Endothelial cell of umbilical vein (primary cell): ENCODE measurements at regions not wholly inside any gene's neighbourhood (a gene's known extent, or its start where the extent isn't known, plus 50 kb on each side); places are given as distances from the start of the nearest gene placed in this dataset.

Source experiments
- BruUV-seq: library from RNA; stranded (reverse); fragments of 400-500 nt; replicated peaks from 2 replicates; lab custom pipeline; 2021; lab: Mats Ljungman, UMichigan
- CTCF ChIA-PET: fragments of 300-600, 350-600 bp; sonication (Branson Sonifier 250); formaldehyde crosslinking; loops from one replicate; lab custom pipeline; 2021; ENCODE audit warnings: antibody characterized with exemption, inconsistent platforms; lab: Charles Lee
- POLR2A ChIA-PET: fragments of 300-600, 350-600 bp; sonication (Branson Sonifier 250); formaldehyde crosslinking; loops from one replicate; lab custom pipeline; 2021; ENCODE audit warnings: antibody characterized with exemption, inconsistent platforms; lab: Charles Lee
- DNase-seq: peaks from one replicate; pipeline ENCODE4 v3.0.0-alpha.2; 2011; ENCODE audit warnings: low read depth, low spot score
- FAIRE-seq: peaks from 2 replicates; lab custom pipeline; 2011; peaks lifted over from hg19 to GRCh38; lab: Jason Lieb, UNC
- H2AFZ ChIP-seq: 2 replicates; pipeline ENCODE4 v1.6.0; 2012; ENCODE audit warnings: low read depth, low read length, control low read depth, inconsistent platforms
- H3K27ac ChIP-seq: 2 replicates; pipeline ENCODE4 v1.5.1; 2011; ENCODE audit warnings: low read depth, mild to moderate bottlenecking, control low read depth, low read length, moderate library complexity; ENCODE audit not compliant: insufficient read depth
- H3K27me3 ChIP-seq, 2 experiments: 2 replicates each; pipeline versions ENCODE4 v1.6.0 to v1.6.1; 2011; ENCODE audit warnings: low read length in 2 of 2, mixed read lengths in 1 of 2; ENCODE audit not compliant: control insufficient read depth in 2 of 2, insufficient read depth in 2 of 2
- H3K36me3 ChIP-seq, 2 experiments: 2 replicates in 1 of 2; 3 replicates in 1 of 2; pipeline ENCODE4 v1.5.1; 2011; ENCODE audit warnings: low read length in 2 of 2, mild to moderate bottlenecking in 1 of 2, moderate library complexity in 1 of 2; ENCODE audit not compliant: control insufficient read depth in 2 of 2, insufficient read depth in 2 of 2; ENCODE audit errors: extremely low read depth in 1 of 2
- H3K4me1 ChIP-seq: 3 replicates; pipeline ENCODE4 v1.5.1; 2011; ENCODE audit warnings: mild to moderate bottlenecking, low read length; ENCODE audit not compliant: control insufficient read depth, insufficient read depth; ENCODE audit errors: extremely low read depth
- H3K4me2 ChIP-seq: 2 replicates; pipeline ENCODE4 v1.6.1; 2011; ENCODE audit warnings: low read length, control low read depth, mixed read lengths; ENCODE audit not compliant: insufficient read depth
- H3K4me3 ChIP-seq, 3 experiments: fragments of 200-600 bp in 1 of 3; sonication (generic), shearing (Covaris generic) in 1 of 3; replicated peaks in 1 of 3; 2 replicates each; pipeline ENCODE4 v1.5.1; 2011 to 2016; ENCODE audit warnings: control low read depth in 3 of 3, low read length in 3 of 3, mild to moderate bottlenecking in 2 of 3, inconsistent platforms in 1 of 3, low read depth in 1 of 3, moderate library complexity in 1 of 3; ENCODE audit not compliant: insufficient read depth in 1 of 3
- H3K79me2 ChIP-seq: 2 replicates; pipeline ENCODE4 v1.6.0; 2012; ENCODE audit warnings: low read length, inconsistent platforms; ENCODE audit not compliant: control insufficient read depth, insufficient read depth
- H3K9ac ChIP-seq: replicated peaks from 2 replicates; pipeline ENCODE3; 2011; ENCODE audit warnings: low read length, control low read depth; ENCODE audit not compliant: insufficient read depth; ENCODE audit errors: extremely low read depth
- H3K9me1 ChIP-seq: replicated peaks from 3 replicates; pipeline ENCODE4 v1.6.0; 2011; ENCODE audit warnings: mild to moderate bottlenecking, low read length; ENCODE audit not compliant: control insufficient read depth, insufficient read depth; ENCODE audit errors: extremely low read depth
- H3K9me3 ChIP-seq: replicated peaks from 2 replicates; pipeline ENCODE4 v1.5.1; 2012; ENCODE audit warnings: low read length, inconsistent platforms; ENCODE audit not compliant: control insufficient read depth, insufficient read depth
- H4K20me1 ChIP-seq: replicated peaks from 2 replicates; pipeline ENCODE3; 2011; ENCODE audit warnings: mild to moderate bottlenecking, low read length; ENCODE audit not compliant: control insufficient read depth, insufficient read depth; ENCODE audit errors: extremely low read depth
- EZH2 ChIP-seq: IDR thresholded peaks from 2 replicates; pipeline ENCODE4 v1.6.1; 2012; ENCODE audit warnings: borderline replicate concordance, low read depth, mild to moderate bottlenecking, moderate library complexity, low read length, inconsistent platforms; ENCODE audit not compliant: severe bottlenecking
- FOS ChIP-seq: IDR thresholded peaks from 2 replicates; pipeline ENCODE4 v1.6.1; 2011; ENCODE audit warnings: mild to moderate bottlenecking, low read length, moderate library complexity, borderline replicate concordance; ENCODE audit not compliant: insufficient read depth
- GATA2 ChIP-seq: IDR thresholded peaks from 2 replicates; pipeline ENCODE4 v1.7.0; 2011; ENCODE audit warnings: low read depth, mild to moderate bottlenecking, moderate library complexity, mixed read lengths, low read length; ENCODE audit not compliant: insufficient read length, insufficient read depth
- JUN ChIP-seq: IDR thresholded peaks from 2 replicates; pipeline ENCODE4 v1.6.1; 2011; ENCODE audit warnings: borderline replicate concordance, low read depth; ENCODE audit not compliant: insufficient read length, insufficient read depth
- MYC ChIP-seq: IDR thresholded peaks from one replicate; pipeline ENCODE4 v1.6.1; 2011; ENCODE audit warnings: mild to moderate bottlenecking, low read depth, low read length
- POLR2A ChIP-seq: IDR thresholded peaks from 2 replicates; pipeline ENCODE4 v1.6.1; 2012; ENCODE audit warnings: low read depth, mild to moderate bottlenecking, control low read depth, low read length
- POLR2AphosphoS5 ChIP-seq: IDR thresholded peaks from 2 replicates; pipeline ENCODE4 v1.6.1; 2012; ENCODE audit warnings: low read depth, mild to moderate bottlenecking, control low read depth, low read length, moderate library complexity; ENCODE audit not compliant: insufficient read depth
- dilution Hi-C: fragments of 300-500 bp; cut with MboI; formaldehyde crosslinking; loops from one replicate; pipeline ENCODE4 v1.15.0; 2019; ENCODE audit warnings: low sequenced_read_pairs; ENCODE audit not compliant: extremely low pct_ligation_motif_present
- intact Hi-C: fragments of 100-400 bp; cut with micrococcal nuclease; formaldehyde crosslinking; loops from one replicate; pipeline ENCODE4 v1.10.0; 2022
- TF ChIP-seq, protein P1 (sequence below): IDR thresholded peaks from 2 replicates; pipeline ENCODE4 v1.6.1; 2011; ENCODE audit not compliant: insufficient read depth, insufficient read length
- TF ChIP-seq, protein P2 (sequence below), 2 donors: IDR thresholded peaks; 1 replicate in 1 of 2; 2 replicates in 1 of 2; pipeline ENCODE4 v1.5.1; 2011; ENCODE audit warnings: low read length in 2 of 2, mild to moderate bottlenecking in 2 of 2, moderate library complexity in 2 of 2, control low read depth in 1 of 2, inconsistent platforms in 1 of 2, low read depth in 1 of 2; ENCODE audit not compliant: insufficient read depth in 1 of 2; ENCODE audit errors: extremely low read depth in 1 of 2

DNA sequence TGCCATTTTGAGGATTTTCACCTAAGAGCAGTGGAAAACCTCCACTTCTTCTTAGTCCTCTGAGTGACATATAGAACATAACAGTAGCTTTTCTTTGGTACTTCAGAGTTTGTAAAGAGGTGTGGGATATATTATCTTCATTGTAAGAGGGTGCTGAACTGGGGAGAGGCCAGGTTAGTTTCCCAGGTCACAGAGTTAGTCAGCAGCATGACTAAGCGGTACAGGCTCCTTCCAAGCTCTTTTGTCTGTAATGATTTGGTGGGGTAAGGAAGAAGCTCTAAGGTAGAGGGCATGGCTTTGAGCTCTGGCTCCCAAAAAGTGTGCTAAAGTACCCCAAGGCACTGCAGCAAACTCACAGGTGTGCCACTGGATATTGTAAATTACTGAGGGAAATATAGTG is 325.0 kb upstream of the PLXNA2 start:
- no peak overlapping the region for H3K4me2 ChIP-seq
- H3K27me3 ChIP-seq = no peaks in the 10 kb centered on the region
- intact Hi-C loops (no loop called here), dilution Hi-C loops (no loop called here)
- H3K27ac ChIP-seq = no peak overlapping the region
- H3K9ac ChIP-seq = no peak overlapping the region
- no peak for FAIRE-seq
- H3K4me3 ChIP-seq = no peak overlapping the region
- no peaks in the 10 kb centered on the region for H3K79me2 ChIP-seq
- H4K20me1 ChIP-seq = no peaks in the 10 kb centered on the region
- no peaks in the 10 kb centered on the region for H3K4me1 ChIP-seq
- H3K36me3 ChIP-seq = no peaks in the 10 kb centered on the region
- ChIA-PET CTCF (no interaction called here), POLR2A (no interaction called here)
- no peaks in the 10 kb centered on the region for H3K9me1 ChIP-seq
- no peaks in the 10 kb centered on the region for H3K9me3 ChIP-seq
- BruUV-seq = no TSS peak
- TF ChIP-seq EZH2 (no peak), FOS (no peak), POLR2A (no peak), MYC (no peak), POLR2AphosphoS5 (no peak), GATA2 (no peak), JUN (no peak)
- TF ChIP-seq, protein P1, sequence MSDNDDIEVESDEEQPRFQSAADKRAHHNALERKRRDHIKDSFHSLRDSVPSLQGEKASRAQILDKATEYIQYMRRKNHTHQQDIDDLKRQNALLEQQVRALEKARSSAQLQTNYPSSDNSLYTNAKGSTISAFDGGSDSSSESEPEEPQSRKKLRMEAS = no peak
- TF ChIP-seq, protein P2, sequence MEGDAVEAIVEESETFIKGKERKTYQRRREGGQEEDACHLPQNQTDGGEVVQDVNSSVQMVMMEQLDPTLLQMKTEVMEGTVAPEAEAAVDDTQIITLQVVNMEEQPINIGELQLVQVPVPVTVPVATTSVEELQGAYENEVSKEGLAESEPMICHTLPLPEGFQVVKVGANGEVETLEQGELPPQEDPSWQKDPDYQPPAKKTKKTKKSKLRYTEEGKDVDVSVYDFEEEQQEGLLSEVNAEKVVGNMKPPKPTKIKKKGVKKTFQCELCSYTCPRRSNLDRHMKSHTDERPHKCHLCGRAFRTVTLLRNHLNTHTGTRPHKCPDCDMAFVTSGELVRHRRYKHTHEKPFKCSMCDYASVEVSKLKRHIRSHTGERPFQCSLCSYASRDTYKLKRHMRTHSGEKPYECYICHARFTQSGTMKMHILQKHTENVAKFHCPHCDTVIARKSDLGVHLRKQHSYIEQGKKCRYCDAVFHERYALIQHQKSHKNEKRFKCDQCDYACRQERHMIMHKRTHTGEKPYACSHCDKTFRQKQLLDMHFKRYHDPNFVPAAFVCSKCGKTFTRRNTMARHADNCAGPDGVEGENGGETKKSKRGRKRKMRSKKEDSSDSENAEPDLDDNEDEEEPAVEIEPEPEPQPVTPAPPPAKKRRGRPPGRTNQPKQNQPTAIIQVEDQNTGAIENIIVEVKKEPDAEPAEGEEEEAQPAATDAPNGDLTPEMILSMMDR (IDR thresholded peaks at IDR 0.05; ENCODE audit: extremely low read depth in 1 of 2, insufficient read depth in 1 of 2, low read depth in 1 of 2, low read length in 2 of 2) = no peak
- no peak for DNase-seq
- no peak overlapping the region for H2AFZ ChIP-seq
